Activated CD4-positive, alpha-beta memory T cell treated with anti-CD3 and anti-CD28 coated beads for 36 hours (primary cell): ENCODE measurements at regions not wholly inside any gene's neighbourhood (a gene's known extent, or its start where the extent isn't known, plus 50 kb on each side); places are given as distances from the start of the nearest gene placed in this dataset.

ENCODE experiments used
- CTCF ChIA-PET: fragments of 350-600 bp; sonication (Branson Sonifier 250); formaldehyde crosslinking; loops from one replicate; lab custom pipeline; 2021; ENCODE audit warnings: antibody characterized with exemption, inconsistent platforms; lab: Charles Lee
- POLR2A ChIA-PET: fragments of 350-600 bp; sonication (Branson Sonifier 250); formaldehyde crosslinking; loops from one replicate; lab custom pipeline; 2021; ENCODE audit warnings: antibody characterized with exemption; lab: Charles Lee
- DNase-seq: peaks from one replicate; pipeline ENCODE4 v3.0.0-alpha.2; 2020
- H3K27ac Mint-ChIP-seq: one replicate; pipeline ENCODE4 v1.8.0; 2021; ENCODE audit warnings: mixed read lengths
- H3K27me3 Mint-ChIP-seq: one replicate; pipeline ENCODE4 v1.8.0; 2021; ENCODE audit warnings: mixed read lengths
- H3K36me3 Mint-ChIP-seq: one replicate; pipeline ENCODE4 v1.8.0; 2021; ENCODE audit warnings: mixed read lengths
- H3K4me1 Mint-ChIP-seq: one replicate; pipeline ENCODE4 v1.8.0; 2021; ENCODE audit warnings: low read depth, mixed read lengths
- H3K4me3 Mint-ChIP-seq: one replicate; pipeline ENCODE4 v1.8.0; 2021; ENCODE audit warnings: mild to moderate bottlenecking, mixed read lengths
- H3K9me3 Mint-ChIP-seq: one replicate; pipeline ENCODE4 v1.8.0; 2021; ENCODE audit warnings: mixed read lengths
- intact Hi-C: fragments of 100-400 bp; cut with micrococcal nuclease; formaldehyde crosslinking; loops from one replicate; pipeline ENCODE4 v1.15.1; 2023

- DNase-seq: no peak
- no peak overlapping the region for H3K4me3 Mint-ChIP-seq
- H3K9me3 Mint-ChIP-seq: peaks cover 2% of the 10 kb centered on the region
- H3K36me3 Mint-ChIP-seq: no peaks in the 10 kb centered on the region
- ChIA-PET POLR2A (no interaction called here), CTCF (no interaction called here)
- no peak overlapping the region for H3K27ac Mint-ChIP-seq
- intact Hi-C loops: no loop called here
- H3K27me3 Mint-ChIP-seq: peaks cover 2% of the 10 kb centered on the region
- H3K4me1 Mint-ChIP-seq: no peaks in the 10 kb centered on the region
Observed at GRCh38 chr5:93307557-93307956, 273.5 kb downstream of the NR2F1-AS1 start.

DNA sequence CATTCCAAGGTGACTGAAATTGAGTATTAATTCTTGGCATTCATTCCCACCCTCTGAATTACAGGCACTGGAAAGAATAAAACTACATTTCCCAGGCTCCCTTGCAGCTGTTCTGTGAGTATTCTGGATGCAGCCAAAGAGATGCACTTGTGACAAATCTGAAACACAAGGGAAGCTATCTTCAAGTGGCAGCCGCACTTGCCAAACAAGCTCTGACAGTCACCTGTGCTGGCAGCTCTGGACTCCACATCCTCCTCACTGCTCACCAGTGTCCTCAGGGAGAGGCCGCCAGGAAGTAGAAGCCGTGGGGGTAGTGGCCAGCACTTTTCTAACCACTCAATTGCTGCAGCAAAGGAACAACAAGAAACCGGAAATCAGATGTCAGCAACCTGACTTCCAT lies 275.0 kb downstream of the NR2F1-AS1 start:
- H3K27ac Mint-ChIP-seq: no peak overlapping the region
- CTCF ChIA-PET: no interaction called here
- no peak overlapping the region for H3K4me3 Mint-ChIP-seq
- no peak for DNase-seq
- no peaks in the 10 kb centered on the region for H3K9me3 Mint-ChIP-seq
- intact Hi-C loops: no loop called here
- no peaks in the 10 kb centered on the region for H3K4me1 Mint-ChIP-seq
- H3K27me3 Mint-ChIP-seq: peaks cover 2% of the 10 kb centered on the region
- POLR2A ChIA-PET: no interaction called here
- no peaks in the 10 kb centered on the region for H3K36me3 Mint-ChIP-seq

GRCh38 chr5:93304456-93305250 lies 276.4 kb downstream of the NR2F1-AS1 start:
- ChIA-PET CTCF (no interaction called here), POLR2A (no interaction called here)
- Mint-ChIP-seq H3K27ac (no peak overlapping the region), H3K27me3 (peaks cover 2% of the 10 kb centered on the region), H3K36me3 (no peaks in the 10 kb centered on the region), H3K4me1 (no peaks in the 10 kb centered on the region), H3K9me3 (no peaks in the 10 kb centered on the region), H3K4me3 (no peak overlapping the region)
- intact Hi-C loops: no loop called here
- no peak for DNase-seq

GRCh38 chr5:93303291-93303691 lies 277.7 kb downstream of the NR2F1-AS1 start:
- ChIA-PET CTCF (no interaction called here), POLR2A (no interaction called here)
- no peak for DNase-seq
- intact Hi-C loops: no loop called here
- Mint-ChIP-seq H3K36me3 (no peaks in the 10 kb centered on the region), H3K4me1 (no peaks in the 10 kb centered on the region), H3K27me3 (peaks cover 2% of the 10 kb centered on the region), H3K4me3 (no peak overlapping the region), H3K27ac (no peak overlapping the region), H3K9me3 (no peaks in the 10 kb centered on the region)

GRCh38 chr5:93302711-93303110 lies 278.3 kb downstream of the NR2F1-AS1 start:
- Mint-ChIP-seq H3K9me3 (no peaks in the 10 kb centered on the region), H3K36me3 (no peaks in the 10 kb centered on the region), H3K4me3 (no peak overlapping the region), H3K27me3 (peaks cover 2% of the 10 kb centered on the region), H3K4me1 (no peaks in the 10 kb centered on the region), H3K27ac (no peak overlapping the region)
- ChIA-PET POLR2A (no interaction called here), CTCF (no interaction called here)
- intact Hi-C loops: no loop called here
- no peak for DNase-seq

DNA sequence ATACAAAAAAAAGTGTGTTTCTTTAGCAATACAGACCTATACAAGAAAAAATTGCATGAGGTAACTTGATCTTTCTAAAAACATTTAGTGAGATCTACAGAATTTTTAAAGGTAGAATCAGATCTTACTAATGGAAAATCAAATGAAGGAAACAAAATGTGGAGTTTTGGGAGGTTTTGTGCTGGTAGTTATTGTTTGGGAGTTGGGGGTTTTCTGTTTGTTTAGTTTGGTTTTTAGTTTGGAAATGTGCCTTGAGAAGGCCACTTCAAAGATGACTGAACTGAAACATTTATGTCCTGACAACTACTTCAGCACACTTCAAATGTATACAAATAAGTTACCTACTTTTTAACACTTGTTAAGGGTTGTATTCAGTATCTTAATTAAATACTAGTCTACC lies 280.1 kb downstream of the NR2F1-AS1 start:
- Mint-ChIP-seq H3K4me1 (no peaks in the 10 kb centered on the region), H3K4me3 (no peak overlapping the region), H3K27ac (no peak overlapping the region), H3K36me3 (no peaks in the 10 kb centered on the region), H3K27me3 (no peaks in the 10 kb centered on the region), H3K9me3 (no peaks in the 10 kb centered on the region)
- intact Hi-C loops: no loop called here
- DNase-seq: no peak
- POLR2A ChIA-PET: no interaction called here
- CTCF ChIA-PET: no interaction called here

DNA sequence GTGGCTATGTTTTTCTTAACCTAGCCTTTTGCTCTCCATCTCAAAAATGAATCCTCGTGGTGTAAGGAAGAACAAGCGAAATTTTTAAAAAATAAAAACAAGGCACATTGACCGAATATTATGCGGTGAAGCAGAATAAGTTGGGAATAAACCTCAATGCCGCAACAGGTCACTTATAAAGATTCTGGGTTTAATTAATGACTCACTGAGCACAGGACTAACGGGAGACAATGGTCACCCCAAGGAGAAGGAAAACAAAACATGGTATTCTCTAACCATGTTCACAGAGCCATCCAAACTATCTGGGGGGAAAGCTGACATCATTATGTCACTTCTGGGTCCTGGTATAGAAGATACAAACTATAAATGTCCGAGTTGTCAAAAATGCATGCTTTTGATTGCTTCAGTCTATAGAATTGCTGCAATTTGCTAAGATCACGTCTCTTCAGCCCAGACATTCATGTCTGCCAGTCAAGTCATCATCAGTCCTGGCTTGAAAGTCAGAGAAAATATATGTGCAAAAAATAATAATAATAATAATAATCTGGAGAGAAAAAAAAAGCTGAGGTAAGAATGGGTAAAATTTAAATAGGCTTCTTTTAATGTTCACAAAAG lies 280.6 kb downstream of the NR2F1-AS1 start:
- DNase-seq: no peak
- Mint-ChIP-seq H3K27ac (no peak overlapping the region), H3K27me3 (no peaks in the 10 kb centered on the region), H3K4me1 (no peaks in the 10 kb centered on the region), H3K9me3 (no peaks in the 10 kb centered on the region), H3K36me3 (no peaks in the 10 kb centered on the region), H3K4me3 (no peak overlapping the region)
- intact Hi-C loops: no loop called here
- CTCF ChIA-PET: no interaction called here
- POLR2A ChIA-PET: no interaction called here

DNA sequence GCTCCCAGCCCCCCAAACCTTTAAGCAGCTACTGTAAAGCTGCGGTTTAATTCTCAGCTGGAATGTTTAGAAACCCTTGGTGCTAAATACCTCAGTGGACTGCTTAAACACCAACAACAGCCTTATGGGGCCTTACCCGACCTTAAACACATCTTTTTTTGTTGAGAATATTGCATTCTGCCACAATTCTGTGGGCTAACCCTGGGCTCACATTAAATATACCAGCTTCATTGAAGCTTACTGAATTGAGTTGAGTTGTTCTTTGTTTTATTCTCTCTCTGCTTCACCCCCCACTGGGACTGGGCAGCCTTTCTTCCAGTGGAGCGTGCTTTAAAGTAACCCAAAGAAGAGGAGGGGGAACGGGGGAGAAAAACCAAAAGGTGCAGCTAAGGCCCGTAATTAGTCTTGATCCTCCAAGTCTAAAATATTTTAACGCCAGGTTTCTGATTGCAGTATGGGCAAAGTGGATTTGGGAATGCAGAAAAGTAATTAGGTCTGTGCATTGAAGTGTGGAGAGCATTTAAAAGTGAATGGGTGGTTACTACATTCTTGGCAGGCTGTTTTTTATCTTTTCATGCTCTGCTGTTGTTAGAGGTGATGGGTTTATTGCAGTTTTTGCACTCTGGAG lies 281.2 kb downstream of the NR2F1-AS1 start:
- Mint-ChIP-seq H3K4me3 (no peak overlapping the region), H3K27ac (no peak overlapping the region), H3K9me3 (no peaks in the 10 kb centered on the region), H3K27me3 (no peaks in the 10 kb centered on the region), H3K4me1 (no peaks in the 10 kb centered on the region), H3K36me3 (no peaks in the 10 kb centered on the region)
- DNase-seq: no peak
- ChIA-PET POLR2A (no interaction called here), CTCF (no interaction called here)
- intact Hi-C loops: no loop called here

DNA sequence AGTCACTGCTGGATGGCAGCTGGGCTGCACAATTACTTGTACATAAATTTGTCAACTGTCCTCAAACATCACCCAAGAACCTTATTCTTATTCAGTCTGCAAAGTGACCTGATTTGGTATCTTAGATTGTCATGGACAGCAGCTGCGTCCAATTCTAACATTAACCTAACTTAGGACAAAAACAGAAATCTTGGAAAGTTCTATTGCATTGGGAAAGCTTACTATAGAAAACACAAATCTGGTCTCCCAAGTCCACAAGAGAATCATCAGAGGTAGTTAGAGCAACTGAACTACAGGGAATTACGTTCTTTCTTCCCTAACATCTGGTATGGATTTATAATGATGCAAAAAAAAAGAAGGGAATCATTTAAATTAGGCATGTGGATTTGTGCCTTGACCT lies 283.9 kb downstream of the NR2F1-AS1 start:
- Mint-ChIP-seq H3K27ac (no peak overlapping the region), H3K36me3 (no peaks in the 10 kb centered on the region), H3K4me3 (no peak overlapping the region), H3K9me3 (no peaks in the 10 kb centered on the region), H3K27me3 (no peaks in the 10 kb centered on the region), H3K4me1 (no peaks in the 10 kb centered on the region)
- CTCF ChIA-PET: no interaction called here
- DNase-seq: no peak
- POLR2A ChIA-PET: no interaction called here
- intact Hi-C loops: no loop called here

- intact Hi-C loops: no loop called here
- Mint-ChIP-seq H3K4me3 (no peak overlapping the region), H3K4me1 (no peaks in the 10 kb centered on the region), H3K9me3 (no peaks in the 10 kb centered on the region), H3K27me3 (no peaks in the 10 kb centered on the region), H3K36me3 (no peaks in the 10 kb centered on the region), H3K27ac (no peak overlapping the region)
- DNase-seq: no peak
- ChIA-PET CTCF (no interaction called here), POLR2A (no interaction called here)
Observed at GRCh38 chr5:93296338-93296737, 284.7 kb downstream of the NR2F1-AS1 start.

- POLR2A ChIA-PET: no interaction called here
Observed at GRCh38 chr5:93294996-93295395, 286.0 kb downstream of the NR2F1-AS1 start.

DNA sequence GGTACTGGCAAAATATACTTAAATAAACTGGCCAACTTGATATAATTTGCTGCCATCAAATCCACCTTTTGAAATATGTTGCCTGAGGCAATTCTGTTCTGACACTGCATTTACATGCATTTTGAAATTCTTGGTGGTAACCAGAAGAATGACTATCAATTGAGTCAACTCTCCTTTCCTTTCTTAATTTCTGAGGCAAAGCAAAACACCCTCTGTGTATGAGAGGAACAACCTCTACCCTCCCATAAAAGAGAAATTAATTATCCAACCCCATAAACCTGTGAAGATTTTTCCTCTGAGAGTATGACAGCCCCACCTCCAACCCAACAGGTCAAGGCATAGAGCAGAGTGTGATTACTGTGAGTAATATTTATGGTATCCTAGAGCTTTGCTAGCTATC lies 286.8 kb downstream of the NR2F1-AS1 start:
- H3K36me3 Mint-ChIP-seq: no peaks in the 10 kb centered on the region
- H3K9me3 Mint-ChIP-seq: no peaks in the 10 kb centered on the region
- H3K4me1 Mint-ChIP-seq: no peaks in the 10 kb centered on the region
- POLR2A ChIA-PET: no interaction called here
- no peak overlapping the region for H3K27ac Mint-ChIP-seq
- DNase-seq: no peak
- H3K27me3 Mint-ChIP-seq: no peaks in the 10 kb centered on the region
- intact Hi-C loops: no loop called here
- CTCF ChIA-PET: no interaction called here
- no peak overlapping the region for H3K4me3 Mint-ChIP-seq

More at GRCh38 chr5:93294996-93295395, 286.0 kb downstream of the NR2F1-AS1 start:
- CTCF ChIA-PET: no interaction called here
- intact Hi-C loops: no loop called here
- no peak overlapping the region for H3K27ac Mint-ChIP-seq
- no peaks in the 10 kb centered on the region for H3K9me3 Mint-ChIP-seq
- no peaks in the 10 kb centered on the region for H3K27me3 Mint-ChIP-seq
- H3K4me3 Mint-ChIP-seq: no peak overlapping the region
- no peaks in the 10 kb centered on the region for H3K4me1 Mint-ChIP-seq
- no peak for DNase-seq
- H3K36me3 Mint-ChIP-seq: no peaks in the 10 kb centered on the region

DNA sequence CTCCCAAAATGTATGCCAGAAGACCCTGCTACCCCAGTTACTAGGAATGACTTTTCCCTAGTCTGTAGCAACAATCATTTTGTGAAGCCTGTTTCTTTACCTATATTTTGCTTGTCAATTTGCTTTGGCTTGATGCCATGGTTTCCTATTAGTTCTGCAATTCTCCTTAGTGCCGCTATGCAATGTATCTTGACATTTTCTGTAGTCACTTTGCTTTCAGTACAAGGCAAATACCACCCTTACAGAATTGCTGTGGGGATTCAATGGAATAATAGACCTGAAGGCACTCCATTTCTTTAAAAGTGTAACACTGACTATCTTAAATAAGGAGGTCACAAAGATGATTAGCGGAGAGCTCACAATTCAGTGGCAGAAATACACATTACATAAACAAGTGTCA lies 291.1 kb downstream of the NR2F1-AS1 start:
- H3K36me3 Mint-ChIP-seq: no peaks in the 10 kb centered on the region
- ChIA-PET POLR2A (no interaction called here), CTCF (no interaction called here)
- peaks cover 12% of the 10 kb centered on the region for H3K9me3 Mint-ChIP-seq
- intact Hi-C loops: no loop called here
- no peak overlapping the region for H3K27ac Mint-ChIP-seq
- H3K27me3 Mint-ChIP-seq: no peaks in the 10 kb centered on the region
- no peak overlapping the region for H3K4me3 Mint-ChIP-seq
- H3K4me1 Mint-ChIP-seq: no peaks in the 10 kb centered on the region
- DNase-seq: no peak
